ENCODE measurements at regions not wholly inside any gene's neighbourhood (a gene's known extent, or its start where the extent isn't known, plus 50 kb on each side); places are given as distances from the start of the nearest gene placed in this dataset.
A peak's percentile ranks its signal among the peaks of the same experiment; 100 is the strongest.

GRCh38 chr17:71118039-71118438 lies 948.7 kb downstream of the KCNJ2 start:
- H3K27me3 ChIP-seq (ENCODE audit: insufficient read depth), result no peaks in the 10 kb centered on the region
- no peak overlapping the region for H3K4me2 ChIP-seq
- ATAC-seq (no peak), DNase-seq (ENCODE audit: low spot score) (peak; percentile 62)
- no peak overlapping the region for H3K27ac Mint-ChIP-seq
- H3K4me1 ChIP-seq (ENCODE audit: insufficient read depth), result no peaks in the 10 kb centered on the region
- H3K9me2 ChIP-seq (ENCODE audit: insufficient read depth), result no peaks in the 10 kb centered on the region
- no peaks in the 10 kb centered on the region for H3K27me3 Mint-ChIP-seq (ENCODE audit: insufficient read depth, low read depth, poor library complexity)
- no peak overlapping the region for H3K4me3 ChIP-seq
- H3K4me1 Mint-ChIP-seq, result peaks cover 5% of the 10 kb centered on the region; the same call in 2 of the 3 replicates
- no peak overlapping the region for H3K4me3 Mint-ChIP-seq
- no peaks in the 10 kb centered on the region for H3K9me3 Mint-ChIP-seq
- H4K20me1 ChIP-seq (replicated peaks; ENCODE audit: insufficient read depth), result no peaks in the 10 kb centered on the region
- TF ChIP-seq JUNB (IDR thresholded peaks at IDR 0.05; ENCODE audit: unreplicated experiment), result no peak
- no peak for TF ChIP-seq CREB1 (CRISPR knock-in tag; IDR thresholded peaks at IDR 0.05; ENCODE audit: low read depth)
- peak; percentile 66 for TF ChIP-seq CTCF (conservative IDR thresholded peaks at IDR 0.05; ENCODE audit: low read depth in 2 of 2)
- H2AFZ ChIP-seq, result no peak overlapping the region
- no peaks in the 10 kb centered on the region for H3F3A ChIP-seq (replicated peaks; ENCODE audit: low read depth)
- no peaks in the 10 kb centered on the region for H3K36me3 Mint-ChIP-seq (ENCODE audit: low read depth)
- no peak overlapping the region for H3K27ac ChIP-seq (ENCODE audit: low read depth)
- no peaks in the 10 kb centered on the region for H3K36me3 ChIP-seq (ENCODE audit: insufficient read depth)
- H3K79me2 ChIP-seq (replicated peaks; ENCODE audit: insufficient read depth), result no peaks in the 10 kb centered on the region

GRCh38 chr17:71127416-71127815 lies 958.1 kb downstream of the KCNJ2 start:
- Mint-ChIP-seq H3K4me3 (no peak overlapping the region), H3K9me3 (peaks cover 10% of the 10 kb centered on the region), H3K36me3 (ENCODE audit: low read depth) (peaks cover 9% of the 10 kb centered on the region; the same call in 1 of the 3 replicates), H3K27ac (no peak overlapping the region), H3K27me3 (ENCODE audit: insufficient read depth, low read depth, poor library complexity) (peaks cover 4% of the 10 kb centered on the region), H3K4me1 (no peaks in the 10 kb centered on the region)
- no peaks in the 10 kb centered on the region for H3K4me1 ChIP-seq (ENCODE audit: insufficient read depth)
- no peaks in the 10 kb centered on the region for H3K36me3 ChIP-seq (ENCODE audit: insufficient read depth)
- no peaks in the 10 kb centered on the region for H3K79me2 ChIP-seq (replicated peaks; ENCODE audit: insufficient read depth)
- DNase-seq (ENCODE audit: low spot score) (no peak), ATAC-seq (no peak)
- H3K9me2 ChIP-seq (ENCODE audit: insufficient read depth), result no peaks in the 10 kb centered on the region
- H3K27me3 ChIP-seq (ENCODE audit: insufficient read depth), result no peaks in the 10 kb centered on the region
- no peak overlapping the region for H3K4me3 ChIP-seq
- H3F3A ChIP-seq (replicated peaks; ENCODE audit: low read depth), result no peaks in the 10 kb centered on the region
- no peak overlapping the region for H2AFZ ChIP-seq
- TF ChIP-seq EZH2phosphoT487 (IDR thresholded peaks at IDR 0.05; ENCODE audit: unreplicated experiment) (no peak), STAT1 (IDR thresholded peaks at IDR 0.05; ENCODE audit: unreplicated experiment) (no peak), NANOG (IDR thresholded peaks at IDR 0.05; ENCODE audit: borderline replicate concordance) (no peak), CREB1 (CRISPR knock-in tag; IDR thresholded peaks at IDR 0.05; ENCODE audit: low read depth) (no peak), REST (IDR thresholded peaks at IDR 0.05; ENCODE audit: unreplicated experiment) (no peak), ZNF331 (CRISPR knock-in tag; IDR thresholded peaks at IDR 0.05; ENCODE audit: low read depth) (no peak), ZNF114 (CRISPR knock-in tag; IDR thresholded peaks at IDR 0.05) (no peak)
- H3K4me2 ChIP-seq, result no peak overlapping the region
- H4K20me1 ChIP-seq (replicated peaks; ENCODE audit: insufficient read depth), result no peaks in the 10 kb centered on the region
- H3K27ac ChIP-seq (ENCODE audit: low read depth), result no peak overlapping the region

Data from GM23338 (cell line).